Bronchial epithelial cell (primary cell): ENCODE measurements at regions not wholly inside any gene's neighbourhood (a gene's known extent, or its start where the extent isn't known, plus 50 kb on each side); places are given as distances from the start of the nearest gene placed in this dataset.

Experiments used
- DNase-seq: peaks from one replicate; pipeline ENCODE4 v3.0.0-alpha.2; 2010; ENCODE audit warnings: low read depth
- FAIRE-seq: peaks from 2 replicates; lab custom pipeline; 2011; peaks lifted over from hg19 to GRCh38; lab: Jason Lieb, UNC
- H3K27me3 ChIP-seq: 2 replicates; pipeline ENCODE4 v1.5.1; 2011; ENCODE audit warnings: low read length; ENCODE audit not compliant: control insufficient read depth, insufficient read depth
- H3K36me3 ChIP-seq: 2 replicates; pipeline ENCODE4 v1.5.1; 2011; ENCODE audit warnings: low read length; ENCODE audit not compliant: control insufficient read depth, insufficient read depth
- H3K4me3 ChIP-seq: 2 replicates; pipeline ENCODE4 v1.5.1; 2011; ENCODE audit warnings: mild to moderate bottlenecking, low read depth, low read length, control low read depth
- TF ChIP-seq, protein P1 (sequence below): IDR thresholded peaks from 2 replicates; pipeline ENCODE4 v1.5.1; 2011; ENCODE audit warnings: mild to moderate bottlenecking, moderate library complexity, low read length, control low read depth, inconsistent platforms; ENCODE audit not compliant: insufficient read depth, severe bottlenecking

DNA sequence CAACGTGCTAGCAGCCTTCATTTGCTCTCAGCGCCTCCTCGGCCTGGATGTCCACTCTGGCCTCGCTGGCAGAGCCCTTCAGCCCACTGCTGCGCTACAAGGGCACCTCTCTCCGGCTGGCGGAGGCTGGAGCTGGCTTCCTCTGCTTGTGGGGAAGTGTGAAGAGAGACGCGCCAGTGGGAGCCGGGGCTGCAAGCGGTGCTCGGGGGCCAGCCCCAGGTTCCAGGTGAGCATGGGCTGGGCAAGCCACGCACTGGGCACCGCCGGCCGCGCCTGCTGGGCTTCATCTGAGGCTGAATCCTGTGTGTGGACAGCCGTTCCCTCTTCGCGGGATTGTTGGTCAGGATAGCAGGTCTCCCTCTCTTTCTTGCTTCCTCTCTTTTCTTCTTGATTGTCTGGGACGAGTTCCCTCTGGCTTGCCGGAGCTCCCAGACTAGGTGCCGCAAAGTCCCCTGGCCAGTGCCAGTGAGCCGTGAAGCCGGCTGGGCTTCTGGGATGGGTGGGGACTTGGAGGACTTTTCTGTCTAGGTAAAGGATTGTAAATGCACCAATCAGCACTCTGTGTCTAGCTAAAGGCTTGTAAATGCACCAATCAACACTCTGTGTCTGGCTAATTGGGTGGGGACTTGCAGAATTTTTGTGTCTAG, 165.0 kb downstream of the HEPH start:
- no peak overlapping the region for H3K4me3 ChIP-seq
- DNase-seq: no peak
- no peaks in the 10 kb centered on the region for H3K27me3 ChIP-seq
- no peaks in the 10 kb centered on the region for H3K36me3 ChIP-seq
- no peak for FAIRE-seq
- TF ChIP-seq, protein P1, sequence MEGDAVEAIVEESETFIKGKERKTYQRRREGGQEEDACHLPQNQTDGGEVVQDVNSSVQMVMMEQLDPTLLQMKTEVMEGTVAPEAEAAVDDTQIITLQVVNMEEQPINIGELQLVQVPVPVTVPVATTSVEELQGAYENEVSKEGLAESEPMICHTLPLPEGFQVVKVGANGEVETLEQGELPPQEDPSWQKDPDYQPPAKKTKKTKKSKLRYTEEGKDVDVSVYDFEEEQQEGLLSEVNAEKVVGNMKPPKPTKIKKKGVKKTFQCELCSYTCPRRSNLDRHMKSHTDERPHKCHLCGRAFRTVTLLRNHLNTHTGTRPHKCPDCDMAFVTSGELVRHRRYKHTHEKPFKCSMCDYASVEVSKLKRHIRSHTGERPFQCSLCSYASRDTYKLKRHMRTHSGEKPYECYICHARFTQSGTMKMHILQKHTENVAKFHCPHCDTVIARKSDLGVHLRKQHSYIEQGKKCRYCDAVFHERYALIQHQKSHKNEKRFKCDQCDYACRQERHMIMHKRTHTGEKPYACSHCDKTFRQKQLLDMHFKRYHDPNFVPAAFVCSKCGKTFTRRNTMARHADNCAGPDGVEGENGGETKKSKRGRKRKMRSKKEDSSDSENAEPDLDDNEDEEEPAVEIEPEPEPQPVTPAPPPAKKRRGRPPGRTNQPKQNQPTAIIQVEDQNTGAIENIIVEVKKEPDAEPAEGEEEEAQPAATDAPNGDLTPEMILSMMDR: no peak

DNA sequence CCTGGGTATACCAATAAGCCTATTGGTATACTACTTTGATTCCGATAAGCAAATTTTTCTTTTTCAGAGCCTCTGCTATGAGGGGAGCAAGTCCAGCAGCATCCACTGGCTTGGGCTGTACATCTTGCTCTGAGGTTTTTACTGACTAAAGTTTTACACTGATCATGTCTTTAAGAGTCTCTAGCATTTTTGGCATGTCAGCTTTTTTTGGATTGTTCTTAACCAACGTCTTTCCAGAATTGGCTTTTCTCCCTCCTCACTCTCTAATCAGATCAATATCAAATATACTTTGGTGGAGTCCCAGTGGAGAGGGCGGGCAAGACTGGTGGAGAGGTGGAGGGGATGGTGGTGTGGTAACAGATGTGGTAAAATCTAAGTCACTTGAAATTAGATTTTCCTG, 196.8 kb downstream of the HEPH start:
- DNase-seq: no peak
- FAIRE-seq: no peak
- H3K27me3 ChIP-seq: no peaks in the 10 kb centered on the region
- TF ChIP-seq, protein P1: no peak
- no peaks in the 10 kb centered on the region for H3K36me3 ChIP-seq
- no peak overlapping the region for H3K4me3 ChIP-seq

DNA sequence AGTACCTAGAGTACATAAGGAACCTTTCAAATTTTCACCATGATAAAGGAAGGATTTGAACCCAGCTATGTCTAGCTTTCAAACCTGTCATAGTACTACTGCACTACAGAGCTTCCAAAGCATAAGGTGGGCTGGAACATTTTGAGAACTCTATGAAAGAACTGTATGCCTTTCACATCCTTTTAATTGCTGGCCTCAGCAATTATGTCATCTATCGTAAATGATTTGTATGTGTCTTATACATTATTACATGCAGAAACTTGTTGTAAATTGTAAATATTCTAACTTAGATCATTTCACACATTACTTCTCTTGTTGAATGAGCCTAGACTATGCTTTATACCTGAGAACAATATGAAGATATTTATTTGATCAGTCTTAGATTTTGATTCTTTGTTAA, 220.7 kb downstream of the HEPH start:
- FAIRE-seq (no peak), DNase-seq (no peak)
- Histone ChIP-seq H3K4me3 (no peak overlapping the region), H3K27me3 (no peaks in the 10 kb centered on the region), H3K36me3 (no peaks in the 10 kb centered on the region)
- TF ChIP-seq, protein P1: no peak

DNA sequence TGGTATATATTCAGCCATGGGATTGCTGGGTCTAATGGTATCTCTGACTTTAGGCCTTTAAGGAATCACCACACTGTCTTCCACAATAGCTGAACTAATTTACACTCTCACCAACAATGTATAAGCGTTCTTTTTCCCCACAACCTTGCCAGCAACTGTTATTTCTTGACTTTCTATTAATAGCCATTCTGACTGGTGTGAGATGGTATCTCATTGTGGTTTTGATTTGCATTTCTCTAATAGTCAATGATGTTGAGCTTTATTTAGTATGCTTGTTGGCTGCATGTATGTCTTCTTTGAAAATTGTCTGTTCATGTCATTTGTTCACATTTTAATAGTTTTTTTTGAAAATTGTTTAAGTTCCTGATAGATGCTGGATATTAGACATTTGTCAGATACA, 235.2 kb downstream of the HEPH start:
- H3K36me3 ChIP-seq: no peaks in the 10 kb centered on the region
- no peak for DNase-seq
- H3K4me3 ChIP-seq: no peak overlapping the region
- no peak for FAIRE-seq
- TF ChIP-seq, protein P1: no peak
- no peaks in the 10 kb centered on the region for H3K27me3 ChIP-seq

DNA sequence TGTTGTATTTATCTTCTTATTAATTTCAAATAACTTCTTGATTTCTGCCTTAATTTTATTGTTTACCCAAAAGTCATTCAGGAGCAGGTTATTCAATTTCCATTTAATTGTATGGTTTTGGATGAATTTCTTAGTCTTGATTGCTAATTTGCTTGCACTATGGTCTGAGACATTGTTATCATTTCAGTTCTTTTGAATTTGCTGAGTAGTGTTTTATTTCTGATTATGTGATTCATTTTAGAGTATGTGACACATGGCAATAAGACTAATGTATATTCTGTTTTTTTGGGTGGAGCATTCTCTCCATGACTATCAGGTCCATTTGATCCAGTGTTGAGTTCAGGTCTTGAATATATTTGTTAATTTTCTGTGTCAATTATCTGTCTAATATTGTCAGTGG, 236.7 kb downstream of the EDA2R start:
- Histone ChIP-seq H3K4me3 (no peak overlapping the region), H3K27me3 (no peaks in the 10 kb centered on the region), H3K36me3 (no peaks in the 10 kb centered on the region)
- TF ChIP-seq, protein P1: no peak
- FAIRE-seq (no peak), DNase-seq (no peak)

DNA sequence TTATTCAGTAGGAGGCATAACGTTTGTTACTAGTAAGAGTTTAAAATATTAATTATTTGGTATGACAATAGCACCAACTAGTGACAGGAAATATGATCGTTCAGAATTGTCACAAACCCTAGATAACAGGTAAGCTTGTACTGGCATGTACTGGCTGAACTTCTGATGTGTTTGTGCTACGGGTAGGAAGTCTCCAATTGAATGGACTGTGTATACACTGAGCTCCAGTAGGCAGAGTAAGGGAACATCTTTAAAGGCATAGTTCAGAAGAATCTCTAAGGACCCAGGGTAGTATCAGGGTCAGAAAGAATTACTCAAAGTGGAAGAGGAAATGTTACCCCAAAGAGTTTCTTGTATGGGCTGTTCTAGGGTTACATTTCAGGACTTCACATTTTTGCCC, 230.4 kb downstream of the EDA2R start:
- H3K36me3 ChIP-seq: no peaks in the 10 kb centered on the region
- peak; percentile 5 for DNase-seq
- no peak for FAIRE-seq
- no peaks in the 10 kb centered on the region for H3K27me3 ChIP-seq
- H3K4me3 ChIP-seq: no peak overlapping the region
- TF ChIP-seq, protein P1: no peak
